Small intestine (tissue), 7 donors: ENCODE measurements at regions not wholly inside any gene's neighbourhood (a gene's known extent, or its start where the extent isn't known, plus 50 kb on each side); places are given as distances from the start of the nearest gene placed in this dataset.
A peak's percentile ranks its signal among the peaks of the same experiment; 100 is the strongest.

Source experiments
- DNase-seq, 2 donors: peaks; one replicate each; pipeline versions ENCODE4 v3.0.0 to v3.0.0-alpha.2; 2013
- FAIRE-seq: peaks from 2 replicates; lab custom pipeline; 2012; peaks lifted over from hg19 to GRCh38; lab: Jason Lieb, UNC
- H3K27ac ChIP-seq, 3 donors: one replicate each; pipeline ENCODE4 v1.5.1; 2013; ENCODE audit warnings: low read length in 2 of 3, mild to moderate bottlenecking in 2 of 3, control low read depth in 1 of 3, inconsistent platforms in 1 of 3, low read depth in 1 of 3, moderate library complexity in 1 of 3
- H3K27me3 ChIP-seq, 3 donors: one replicate each; pipeline ENCODE4 v1.6.1; 2013; ENCODE audit warnings: low read length in 3 of 3, inconsistent platforms in 1 of 3; ENCODE audit not compliant: control insufficient read depth in 3 of 3, insufficient read depth in 3 of 3
- H3K36me3 ChIP-seq, 3 donors: one replicate each; pipeline ENCODE4 v1.6.1; 2013; ENCODE audit warnings: low read length in 3 of 3, inconsistent platforms in 1 of 3, low read depth in 1 of 3, mild to moderate bottlenecking in 1 of 3, moderate library complexity in 1 of 3; ENCODE audit not compliant: control insufficient read depth in 3 of 3, insufficient read depth in 2 of 3
- H3K4me1 ChIP-seq, 3 donors: one replicate each; pipeline ENCODE4 v1.6.1; 2013; ENCODE audit warnings: low read length in 2 of 3, inconsistent platforms in 1 of 3, low read depth in 1 of 3, mild to moderate bottlenecking in 1 of 3, moderate library complexity in 1 of 3; ENCODE audit not compliant: control insufficient read depth in 3 of 3, insufficient read depth in 2 of 3
- H3K4me3 ChIP-seq, 3 donors: one replicate each; pipeline ENCODE4 v1.5.1; 2013; ENCODE audit warnings: low read length in 3 of 3, control low read depth in 1 of 3, inconsistent platforms in 1 of 3, low read depth in 1 of 3, mild to moderate bottlenecking in 1 of 3, moderate library complexity in 1 of 3
- H3K9me3 ChIP-seq, 2 donors: one replicate each; pipeline ENCODE4 v1.6.1; 2013; ENCODE audit warnings: low read depth in 1 of 2, low read length in 1 of 2; ENCODE audit not compliant: control insufficient read depth in 2 of 2, insufficient read depth in 1 of 2
- WGBS, 3 donors: extraction: QIAGEN DNeasy Blood & Tissue Kit; methylation state at CpG; one replicate each; pipeline ENCODE4 v1.1.7; 2013; 5-methylcytosine and 5-hydroxymethylcytosine counted together
- donor health status: healthy with polysubstance abuse.
- donor health status: control.
- donor health status: control.
- donor health status: Bipolar disorder and iron deficiency.
- donor health status: healthy.

GRCh38 chr7:46215987-46216567 lies 295.0 kb upstream of the IGFBP3 start:
- no peaks in the 10 kb centered on the region for H3K36me3 ChIP-seq
- no peaks in the 10 kb centered on the region for H3K27me3 ChIP-seq
- DNase-seq (peak; percentile 56 to 70), FAIRE-seq (no peak)
- H3K27ac ChIP-seq: peak overlapping the region in 2 of 3 donors; percentile 52 to 63
- peaks cover 0 to 6% (median 0%) of the 10 kb centered on the region in 3 donors for H3K4me1 ChIP-seq
- no peaks in the 10 kb centered on the region for H3K9me3 ChIP-seq
- no peak overlapping the region for H3K4me3 ChIP-seq
- 11 to 59% (median 30%) methylated on average over 15 of the region's 15 CpGs for WGBS, 3 donors

- WGBS, 3 donors: 82 to 94% (median 89%) methylated on average over 1 of the region's 1 CpG
- DNase-seq (no peak), FAIRE-seq (no peak)
- Histone ChIP-seq H3K36me3 (no peaks in the 10 kb centered on the region), H3K4me1 (peaks cover 0 to 6% (median 0%) of the 10 kb centered on the region in 3 donors), H3K4me3 (no peak overlapping the region), H3K27ac (no peak overlapping the region), H3K9me3 (no peaks in the 10 kb centered on the region), H3K27me3 (no peaks in the 10 kb centered on the region)
These were observed 293.5 kb upstream of the IGFBP3 start for GRCh38 chr7:46214526-46214925.

- FAIRE-seq (no peak), DNase-seq (no peak)
- Histone ChIP-seq H3K27me3 (no peaks in the 10 kb centered on the region), H3K4me3 (no peak overlapping the region), H3K9me3 (no peaks in the 10 kb centered on the region), H3K27ac (no peak overlapping the region), H3K36me3 (no peaks in the 10 kb centered on the region), H3K4me1 (peaks cover 0 to 13% (median 6%) of the 10 kb centered on the region in 3 donors)
- WGBS, 3 donors: 72 to 83% (median 76%) methylated on average over 2 of the region's 2 CpGs
These were observed 292.1 kb upstream of the IGFBP3 start for GRCh38 chr7:46213154-46213537.

GRCh38 chr7:46212425-46213153 lies 291.5 kb upstream of the IGFBP3 start:
- 68 to 84% (median 79%) methylated on average over 8 of the region's 8 CpGs for WGBS, 3 donors
- H3K27me3 ChIP-seq: no peaks in the 10 kb centered on the region

GRCh38 chr7:46210467-46210866 lies 289.4 kb upstream of the IGFBP3 start:
- 81 to 92% (median 82%) methylated on average over 3 of the region's 3 CpGs for WGBS, 3 donors
- Histone ChIP-seq H3K27me3 (no peaks in the 10 kb centered on the region), H3K4me1 (peaks cover 0 to 16% (median 6%) of the 10 kb centered on the region in 3 donors), H3K27ac (no peak overlapping the region), H3K4me3 (no peak overlapping the region), H3K9me3 (no peaks in the 10 kb centered on the region), H3K36me3 (no peaks in the 10 kb centered on the region)
- no peak for FAIRE-seq
- DNase-seq: no peak

More at GRCh38 chr7:46212425-46213153, 291.5 kb upstream of the IGFBP3 start:
- H3K27ac ChIP-seq: no peak overlapping the region
- H3K9me3 ChIP-seq: no peaks in the 10 kb centered on the region
- H3K4me1 ChIP-seq: peaks cover 0 to 14% (median 6%) of the 10 kb centered on the region in 3 donors
- no peak for FAIRE-seq
- H3K4me3 ChIP-seq: no peak overlapping the region
- H3K36me3 ChIP-seq: no peaks in the 10 kb centered on the region
- no peak for DNase-seq

- no peaks in the 10 kb centered on the region for H3K9me3 ChIP-seq
- FAIRE-seq: no peak
- H3K27ac ChIP-seq: no peak overlapping the region
- no peak for DNase-seq
- H3K4me1 ChIP-seq: peaks cover 2 to 13% (median 6%) of the 10 kb centered on the region in 3 donors
- no peak overlapping the region for H3K4me3 ChIP-seq
- H3K36me3 ChIP-seq: no peaks in the 10 kb centered on the region
- H3K27me3 ChIP-seq: no peaks in the 10 kb centered on the region
- 87 to 92% (median 89%) methylated on average over 9 of the region's 9 CpGs for WGBS, 3 donors
These were observed 288.7 kb upstream of the IGFBP3 start for GRCh38 chr7:46209611-46210388.

GRCh38 chr7:46208635-46209525 lies 287.8 kb upstream of the IGFBP3 start:
- no peaks in the 10 kb centered on the region for H3K27me3 ChIP-seq
- H3K9me3 ChIP-seq: no peaks in the 10 kb centered on the region
- FAIRE-seq (no peak), DNase-seq (peak; percentile 9)
- peaks cover 2 to 15% (median 6%) of the 10 kb centered on the region in 3 donors for H3K4me1 ChIP-seq
- no peak overlapping the region for H3K4me3 ChIP-seq
- peak overlapping the region in 2 of 3 donors; percentile 3 to 34 for H3K27ac ChIP-seq
- H3K36me3 ChIP-seq: no peaks in the 10 kb centered on the region
- WGBS, 3 donors: 60 to 65% (median 62%) methylated on average over 12 of the region's 12 CpGs
